HG03558 (cell line): ENCODE measurements at regions not wholly inside any gene's neighbourhood (a gene's known extent, or its start where the extent isn't known, plus 50 kb on each side); places are given as distances from the start of the nearest gene placed in this dataset.

Experiments
- ATAC-seq: cut with Tn5 transposase; IDR thresholded peaks from one replicate; pipeline ENCODE4 v1.9.1; 2021; ENCODE audit warnings: moderate number of reproducible peaks; ENCODE audit not compliant: unreplicated experiment; ENCODE audit errors: extremely low read depth

- peak; percentile 79 for ATAC-seq
Observed at GRCh38 chr9:89781838-89782540, 177.2 kb downstream of the GADD45G start.

- ATAC-seq, result no peak
Observed at GRCh38 chr9:89786655-89787054, 181.8 kb downstream of the GADD45G start.

GRCh38 chr9:89787595-89787994 lies 182.8 kb downstream of the GADD45G start:
- ATAC-seq, result no peak

- no peak for ATAC-seq
Observed at GRCh38 chr9:89788434-89788833, 183.6 kb downstream of the GADD45G start.

- ATAC-seq, result no peak
Observed at GRCh38 chr9:89789922-89790510, 185.2 kb downstream of the GADD45G start.

GRCh38 chr9:89790542-89791109 lies 185.8 kb downstream of the GADD45G start:
- ATAC-seq, result no peak

GRCh38 chr9:89791754-89792153 lies 186.9 kb downstream of the GADD45G start:
- no peak for ATAC-seq

GRCh38 chr9:89792189-89793123 lies 187.6 kb downstream of the GADD45G start:
- no peak for ATAC-seq

- ATAC-seq, result no peak
Observed at GRCh38 chr9:89793124-89793495, 188.3 kb downstream of the GADD45G start.

- ATAC-seq, result no peak
Observed at GRCh38 chr9:89793551-89793950, 188.7 kb downstream of the GADD45G start.

GRCh38 chr9:89794918-89795317 lies 190.1 kb downstream of the GADD45G start:
- ATAC-seq, result no peak

GRCh38 chr9:89795538-89796195 lies 190.9 kb downstream of the GADD45G start:
- no peak for ATAC-seq

- no peak for ATAC-seq
Observed at GRCh38 chr9:89796606-89797005, 191.8 kb downstream of the GADD45G start.

- no peak for ATAC-seq
Observed at GRCh38 chr9:89797255-89797654, 192.4 kb downstream of the GADD45G start.

- no peak for ATAC-seq
Observed at GRCh38 chr9:89797937-89798455, 193.2 kb downstream of the GADD45G start.

GRCh38 chr9:89798547-89799120 lies 193.8 kb downstream of the GADD45G start:
- ATAC-seq, result no peak

- ATAC-seq, result no peak
Observed at GRCh38 chr9:89799221-89799620, 194.4 kb downstream of the GADD45G start.

GRCh38 chr9:89799766-89800165 lies 195.0 kb downstream of the GADD45G start:
- ATAC-seq, result no peak

- no peak for ATAC-seq
Observed at GRCh38 chr9:89801341-89801740, 196.5 kb downstream of the GADD45G start.
